Inferior parietal cortex (tissue), 1 donor: ENCODE measurements at regions not wholly inside any gene's neighbourhood (a gene's known extent, or its start where the extent isn't known, plus 50 kb on each side); places are given as distances from the start of the nearest gene placed in this dataset.
A peak's percentile ranks its signal among the peaks of the same experiment; 100 is the strongest.

Source experiments
- DNase-seq: peaks from one replicate; pipeline ENCODE4 v3.0.0-alpha.2; 2016; ENCODE audit errors: extremely low spot score

- peak; percentile 17 for DNase-seq
Observed at GRCh38 chr3:180185650-180186049, 148.9 kb upstream of the PEX5L start.

GRCh38 chr3:180188512-180189309 is 152.0 kb upstream of the PEX5L start:
- DNase-seq: peak; percentile 6

GRCh38 chr3:180189310-180189648 is 152.5 kb upstream of the PEX5L start:
- DNase-seq: no peak

GRCh38 chr3:180196658-180197057 is 159.9 kb upstream of the PEX5L start:
- no peak for DNase-seq

- DNase-seq: peak; percentile 9
Observed at GRCh38 chr3:180199417-180199995, 162.8 kb upstream of the PEX5L start.

GRCh38 chr3:180215866-180216265 is 179.1 kb upstream of the PEX5L start:
- no peak for DNase-seq

GRCh38 chr3:180223268-180223667 is 186.5 kb upstream of the PEX5L start:
- DNase-seq: no peak

GRCh38 chr3:180229113-180229512 is 192.4 kb upstream of the PEX5L start:
- no peak for DNase-seq

GRCh38 chr3:180239939-180240338 is 203.2 kb upstream of the PEX5L start:
- DNase-seq: no peak

- DNase-seq: no peak
Observed at GRCh38 chr3:180246688-180247195, 210.0 kb upstream of the PEX5L start.

GRCh38 chr3:180250172-180250571 is 213.4 kb upstream of the PEX5L start:
- no peak for DNase-seq

- DNase-seq: no peak
Observed at GRCh38 chr3:180252683-180253082, 215.9 kb upstream of the PEX5L start.

GRCh38 chr3:180253283-180253682 is 216.5 kb upstream of the PEX5L start:
- DNase-seq: no peak

- DNase-seq: no peak
Observed at GRCh38 chr3:180264479-180264878, 227.7 kb upstream of the PEX5L start.

- DNase-seq: peak; percentile 50
Observed at GRCh38 chr3:180265551-180265950, 228.8 kb upstream of the PEX5L start.

GRCh38 chr3:180267202-180267843 is 230.6 kb upstream of the PEX5L start:
- DNase-seq: no peak

- no peak for DNase-seq
Observed at GRCh38 chr3:180274536-180274935, 237.8 kb upstream of the PEX5L start.

- no peak for DNase-seq
Observed at GRCh38 chr3:180275176-180275575, 238.4 kb upstream of the PEX5L start.

- no peak for DNase-seq
Observed at GRCh38 chr3:180277041-180277440, 240.3 kb upstream of the PEX5L start.

- no peak for DNase-seq
Observed at GRCh38 chr3:180278583-180279188, 241.9 kb upstream of the PEX5L start.

- DNase-seq: no peak
Observed at GRCh38 chr3:180280555-180280954, 243.8 kb upstream of the PEX5L start.

GRCh38 chr3:180282386-180282785 is 245.6 kb upstream of the PEX5L start:
- DNase-seq: no peak
